ENCODE measurements at regions not wholly inside any gene's neighbourhood (a gene's known extent, or its start where the extent isn't known, plus 50 kb on each side); places are given as distances from the start of the nearest gene placed in this dataset.
A peak's percentile ranks its signal among the peaks of the same experiment; 100 is the strongest.

- FAIRE-seq (no peak), DNase-seq (ENCODE audit: low read depth) (no peak)
- TF ChIP-seq CTCF (IDR thresholded peaks at IDR 0.05; ENCODE audit: insufficient read depth, low read length, severe bottlenecking), result no peak
- Histone ChIP-seq H3K4me3 (ENCODE audit: low read depth, low read length) (no peak overlapping the region), H3K27me3 (ENCODE audit: control insufficient read depth, insufficient read depth, low read length) (peaks cover 2% of the 10 kb centered on the region), H3K36me3 (ENCODE audit: control insufficient read depth, insufficient read depth, low read length) (no peaks in the 10 kb centered on the region)
Observed at GRCh38 chr2:156803967-156804366, 367.8 kb downstream of the GPD2 start.

- DNase-seq (ENCODE audit: low read depth), result peak; percentile 61
- Histone ChIP-seq H3K27me3 (ENCODE audit: control insufficient read depth, insufficient read depth, low read length) (no peaks in the 10 kb centered on the region), H3K36me3 (ENCODE audit: control insufficient read depth, insufficient read depth, low read length) (no peaks in the 10 kb centered on the region), H3K4me3 (ENCODE audit: low read depth, low read length) (no peak overlapping the region)
- FAIRE-seq, result peak; percentile 91
- TF ChIP-seq CTCF (IDR thresholded peaks at IDR 0.05; ENCODE audit: insufficient read depth, low read length, severe bottlenecking), result no peak
Observed at GRCh38 chr2:156810094-156810493, 373.9 kb downstream of the GPD2 start.

DNA sequence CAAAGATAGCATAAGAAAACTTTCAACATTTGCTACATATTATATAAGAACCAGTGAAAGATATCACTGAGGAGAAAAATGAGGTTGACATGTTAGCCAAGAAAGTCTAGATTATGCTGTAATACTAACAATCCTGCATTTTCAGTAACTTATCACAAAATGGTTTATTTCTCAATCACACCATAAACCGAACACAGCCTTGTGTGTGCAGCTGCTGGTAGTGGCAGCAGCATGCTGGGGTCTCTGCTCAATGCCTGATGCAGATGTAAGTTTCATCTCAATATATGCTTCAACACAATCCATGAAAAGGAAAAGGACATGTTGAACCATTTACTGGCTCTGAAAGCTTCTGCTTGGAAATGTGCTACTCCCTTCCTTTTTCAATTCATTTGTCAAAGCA, 376.3 kb downstream of the GPD2 start:
- no peak for TF ChIP-seq CTCF (IDR thresholded peaks at IDR 0.05; ENCODE audit: insufficient read depth, low read length, severe bottlenecking)
- FAIRE-seq, result no peak
- H3K4me3 ChIP-seq (ENCODE audit: low read depth, low read length), result no peak overlapping the region
- H3K36me3 ChIP-seq (ENCODE audit: control insufficient read depth, insufficient read depth, low read length), result no peaks in the 10 kb centered on the region
- H3K27me3 ChIP-seq (ENCODE audit: control insufficient read depth, insufficient read depth, low read length), result no peaks in the 10 kb centered on the region
- no peak for DNase-seq (ENCODE audit: low read depth)

DNA sequence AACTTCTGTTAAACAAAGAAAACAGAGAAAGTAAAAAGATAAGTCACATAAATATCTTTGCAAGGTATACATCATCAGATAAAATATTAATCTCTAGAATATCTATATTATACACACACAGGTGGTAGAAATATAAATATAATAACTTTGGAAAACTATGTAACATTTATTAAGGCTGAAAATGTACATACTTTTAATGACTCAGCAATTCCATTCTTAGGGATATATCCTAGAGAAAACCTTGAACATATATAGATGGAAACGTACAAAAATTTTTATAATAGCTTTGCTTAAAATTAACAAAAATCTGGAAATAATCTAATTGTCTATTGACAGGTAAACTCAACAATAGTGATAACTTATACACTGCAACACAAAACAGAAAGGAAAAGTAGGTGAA, 381.3 kb downstream of the GPD2 start:
- TF ChIP-seq CTCF (IDR thresholded peaks at IDR 0.05; ENCODE audit: insufficient read depth, low read length, severe bottlenecking), result no peak
- H3K36me3 ChIP-seq (ENCODE audit: control insufficient read depth, insufficient read depth, low read length), result no peaks in the 10 kb centered on the region
- FAIRE-seq, result no peak

DNA sequence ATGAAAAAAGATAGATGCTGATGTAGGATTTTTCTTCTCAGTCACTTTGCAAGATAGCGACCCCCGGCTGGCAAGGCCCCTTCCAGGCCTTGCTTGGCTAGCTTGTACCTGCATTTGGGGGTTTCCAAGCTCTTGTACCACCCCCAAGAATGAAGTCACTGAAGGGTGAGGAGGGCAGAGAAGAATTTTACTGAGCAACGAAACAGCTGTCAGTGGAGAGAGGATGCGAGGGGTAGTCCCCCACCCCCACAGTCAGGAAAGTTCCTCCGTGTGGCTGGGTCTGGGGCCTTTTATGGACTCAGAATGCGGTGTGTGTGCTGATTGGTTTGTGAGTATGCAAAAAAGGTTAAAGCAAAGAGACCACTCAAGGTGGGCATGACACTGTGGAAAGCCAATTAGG, 382.0 kb downstream of the GPD2 start:
- DNase-seq (ENCODE audit: low read depth), result no peak
- no peak for FAIRE-seq
- no peaks in the 10 kb centered on the region for H3K27me3 ChIP-seq (ENCODE audit: control insufficient read depth, insufficient read depth, low read length)
- H3K4me3 ChIP-seq (ENCODE audit: low read depth, low read length), result no peak overlapping the region
- no peak for TF ChIP-seq CTCF (IDR thresholded peaks at IDR 0.05; ENCODE audit: insufficient read depth, low read length, severe bottlenecking)
- H3K36me3 ChIP-seq (ENCODE audit: control insufficient read depth, insufficient read depth, low read length), result no peaks in the 10 kb centered on the region

More for the DNA sequence above, 381.3 kb downstream of the GPD2 start:
- Histone ChIP-seq H3K27me3 (ENCODE audit: control insufficient read depth, insufficient read depth, low read length) (no peaks in the 10 kb centered on the region), H3K4me3 (ENCODE audit: low read depth, low read length) (no peak overlapping the region)
- no peak for DNase-seq (ENCODE audit: low read depth)

DNA sequence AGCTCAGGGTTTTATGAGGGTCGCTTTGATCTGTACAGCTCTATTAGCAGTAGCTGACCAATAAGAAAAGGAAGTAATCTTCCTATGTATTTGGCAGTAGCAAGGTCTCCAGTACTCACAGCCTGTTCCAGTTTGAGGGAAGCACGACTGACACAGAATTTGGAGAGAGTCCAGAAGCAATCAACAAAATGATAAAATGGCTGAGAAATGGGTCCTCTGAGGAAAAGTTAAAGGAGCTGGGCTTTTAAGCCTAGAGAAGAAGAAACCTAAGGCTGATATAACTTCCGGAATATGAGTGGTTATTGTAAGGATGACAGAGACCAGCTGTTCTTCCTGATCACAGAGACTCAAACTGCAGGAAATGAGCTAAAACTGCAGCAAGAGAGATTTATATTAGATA, 382.8 kb downstream of the GPD2 start:
- DNase-seq (ENCODE audit: low read depth) (no peak), FAIRE-seq (no peak)
- no peaks in the 10 kb centered on the region for H3K36me3 ChIP-seq (ENCODE audit: control insufficient read depth, insufficient read depth, low read length)
- H3K4me3 ChIP-seq (ENCODE audit: low read depth, low read length), result no peak overlapping the region
- no peaks in the 10 kb centered on the region for H3K27me3 ChIP-seq (ENCODE audit: control insufficient read depth, insufficient read depth, low read length)
- no peak for TF ChIP-seq CTCF (IDR thresholded peaks at IDR 0.05; ENCODE audit: insufficient read depth, low read length, severe bottlenecking)
